ENCODE measurements at regions not wholly inside any gene's neighbourhood (a gene's known extent, or its start where the extent isn't known, plus 50 kb on each side); places are given as distances from the start of the nearest gene placed in this dataset.
"Not testable (repeated sequence)": the region's sequence is repeated elsewhere in the genome, so short reads cannot be mapped to it uniquely, and the experiment has no call there.

DNA sequence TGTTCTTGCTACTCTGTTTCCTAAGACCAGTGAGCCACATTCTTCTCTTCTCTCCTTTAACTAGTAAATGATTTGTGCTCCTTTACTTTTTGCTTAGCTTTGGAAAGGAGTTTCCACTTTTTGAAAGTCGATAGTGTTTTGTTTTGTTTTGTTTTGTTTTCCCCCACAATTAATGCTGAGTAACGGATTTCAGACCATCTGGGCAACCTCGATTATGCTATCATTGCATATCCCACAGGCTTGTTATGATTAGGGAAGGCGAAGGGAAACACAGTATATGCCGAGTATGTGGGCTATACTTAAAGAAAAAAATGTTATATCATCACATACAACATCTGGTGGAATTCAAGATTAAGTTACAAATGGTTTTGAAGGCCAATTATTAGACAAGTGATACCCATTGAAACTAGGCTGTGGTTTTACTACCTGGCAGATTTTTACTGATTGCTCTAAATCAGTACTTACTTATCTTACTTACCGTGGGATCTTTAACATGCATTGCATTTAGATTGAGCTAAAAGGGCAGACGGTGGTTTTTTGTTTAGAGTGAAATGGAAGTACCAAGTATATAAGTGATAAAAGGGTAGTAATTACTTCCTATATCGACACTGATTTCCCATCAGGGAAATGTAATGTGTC, 361.3 kb upstream of the SOX9 start:
- no peak for DNase-seq

GRCh38 chr17:71760062-71760720, 360.6 kb upstream of the SOX9 start:
- DNase-seq, result no peak

- no peak for DNase-seq
These were observed 358.3 kb upstream of the SOX9 start for GRCh38 chr17:71762526-71762925.

DNA sequence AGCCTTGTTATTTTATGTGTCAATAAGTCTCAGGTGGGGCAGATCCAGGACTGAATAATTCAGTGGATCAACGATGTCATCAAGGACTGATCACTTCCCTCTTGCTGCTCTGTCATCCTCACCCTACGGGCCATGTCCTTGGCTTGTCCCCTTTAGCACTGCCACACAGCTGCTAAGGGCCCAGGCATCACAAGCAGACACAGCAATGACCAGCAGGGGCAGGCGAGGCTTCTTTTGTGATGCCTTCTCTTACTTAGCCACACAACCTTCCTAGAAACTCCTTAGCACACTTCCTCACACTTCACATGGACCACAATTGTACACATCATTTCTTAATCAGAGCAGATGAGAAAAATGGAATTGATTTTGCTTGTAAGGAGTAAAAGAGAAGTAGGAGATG, 356.3 kb upstream of the SOX9 start:
- no peak for DNase-seq

DNA sequence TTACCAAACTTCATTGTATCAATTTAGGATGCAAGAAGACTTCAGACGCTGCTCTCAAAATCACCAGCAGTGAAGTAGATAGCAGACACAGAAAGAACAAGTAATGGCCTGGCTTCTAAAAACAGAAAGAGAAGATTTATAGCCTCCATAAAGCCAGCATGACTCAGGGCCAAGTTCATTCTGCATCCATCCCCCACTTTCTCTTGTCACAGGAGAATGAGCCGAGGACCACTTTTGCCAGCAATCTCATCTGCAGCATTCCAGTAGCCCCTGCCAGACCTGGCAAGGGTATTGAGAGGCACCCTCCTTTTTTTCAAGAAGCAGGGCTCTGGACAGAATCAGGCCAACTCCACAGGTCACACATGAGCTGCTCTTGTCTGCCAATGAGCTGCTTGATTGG, 355.4 kb upstream of the SOX9 start:
- no peak for DNase-seq

DNA sequence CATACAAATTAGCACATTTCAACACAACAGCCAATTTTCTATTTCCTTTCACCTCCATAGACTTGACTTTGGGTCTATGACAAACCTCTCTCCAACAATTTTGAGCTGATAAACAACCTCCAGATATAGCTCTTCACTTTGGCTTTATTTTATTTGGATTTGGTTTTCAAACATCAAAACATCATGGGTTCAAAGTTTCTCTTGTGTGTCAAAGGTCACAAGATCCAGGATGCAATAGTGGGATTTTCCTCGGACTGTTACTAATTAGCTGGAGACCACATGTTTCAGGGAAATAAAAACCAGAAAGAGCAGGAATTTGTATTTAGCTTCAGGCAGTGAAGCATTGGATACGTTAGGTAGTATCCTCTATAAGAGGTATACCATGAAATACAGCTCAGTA, 351.0 kb upstream of the SOX9 start:
- no peak for DNase-seq

DNA sequence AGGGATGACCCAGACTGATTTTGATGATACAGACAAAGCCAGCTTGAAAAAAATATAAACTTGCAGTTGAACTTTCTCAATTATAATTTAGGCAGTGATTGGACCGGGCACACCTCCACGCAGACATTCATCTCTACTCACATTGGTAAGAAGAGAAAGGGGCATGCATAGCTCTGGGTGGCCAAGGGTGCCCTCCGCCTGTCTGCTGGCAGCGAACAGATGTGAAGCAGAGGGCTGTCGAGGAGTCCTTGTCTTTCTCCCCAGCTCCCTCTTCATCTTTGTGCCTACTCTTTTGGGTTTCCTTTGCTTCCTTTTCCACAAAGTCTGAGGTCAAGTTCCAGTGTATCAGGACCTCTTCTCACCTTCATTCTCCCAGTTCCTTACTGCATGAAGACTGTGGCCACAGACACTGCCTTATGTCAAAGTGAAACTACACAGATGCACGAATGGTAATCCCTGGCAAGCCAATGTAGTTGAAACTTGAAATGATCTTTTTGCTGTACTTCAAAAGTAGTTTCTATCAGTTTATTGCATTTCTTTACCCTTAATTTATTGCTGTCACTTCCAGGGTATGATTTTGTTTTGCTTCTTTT, 343.7 kb upstream of the SOX9 start:
- DNase-seq, result no peak

GRCh38 chr17:71779482-71779881, 341.3 kb upstream of the SOX9 start:
- no peak for DNase-seq

DNA sequence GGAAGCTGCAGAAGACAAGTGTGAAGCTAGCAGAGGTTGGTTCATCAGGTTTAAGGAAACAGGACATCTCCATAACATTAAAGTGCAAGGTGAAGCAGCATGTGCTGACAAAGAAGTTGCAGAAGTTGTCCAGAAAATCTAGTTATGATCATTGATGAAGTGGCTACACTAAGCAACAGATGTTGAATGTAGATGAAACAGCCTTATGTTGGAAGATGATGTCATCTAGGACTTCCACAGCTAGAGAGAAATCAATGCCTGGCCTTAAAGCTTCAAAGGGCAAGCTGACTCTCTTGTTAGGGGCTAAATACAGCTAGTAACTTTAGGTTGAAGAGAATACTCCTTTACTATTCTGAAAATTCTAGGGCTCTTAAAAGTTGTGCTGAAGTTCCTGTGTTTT, 340.2 kb upstream of the SOX9 start:
- no peak for DNase-seq

DNA sequence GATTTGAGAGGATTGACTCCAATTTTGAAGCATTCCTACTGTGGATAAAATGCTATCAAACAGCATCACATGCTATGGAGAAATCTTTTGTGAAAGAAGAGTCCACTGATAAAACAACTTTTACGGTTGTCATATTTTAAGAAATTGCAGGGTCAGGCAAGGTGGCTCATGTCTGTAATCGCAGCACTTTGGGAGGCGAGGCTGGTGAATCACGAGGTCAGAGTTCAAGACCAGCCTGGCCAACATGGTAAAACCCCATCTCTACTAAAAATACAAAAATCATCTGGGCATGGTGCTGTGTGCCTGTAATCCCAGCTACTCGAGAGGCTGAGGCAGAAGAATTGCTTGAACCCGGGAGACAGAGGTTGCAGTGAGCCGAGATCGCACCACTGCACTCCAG, 338.8 kb upstream of the SOX9 start:
- DNase-seq, result not testable (repeated sequence)

DNA sequence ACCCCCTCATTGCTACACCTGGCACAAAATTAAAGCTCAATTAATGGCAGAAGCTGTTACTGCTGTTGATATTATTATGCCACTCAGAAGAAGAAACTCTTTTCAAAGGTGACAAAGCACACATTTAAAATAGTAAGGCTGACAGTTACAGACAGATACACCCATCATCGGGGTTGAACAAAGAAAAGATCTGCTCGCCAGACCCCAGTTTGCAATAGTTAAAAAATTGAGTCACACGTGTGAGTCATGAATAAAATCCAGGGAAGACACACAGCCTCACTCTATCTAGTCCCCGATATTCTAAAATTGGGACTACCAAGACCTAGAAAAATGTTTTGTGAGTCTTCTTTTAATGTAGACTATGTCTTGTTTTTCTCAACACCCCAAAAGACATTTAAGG, 330.0 kb upstream of the SOX9 start:
- DNase-seq, result no peak

DNA sequence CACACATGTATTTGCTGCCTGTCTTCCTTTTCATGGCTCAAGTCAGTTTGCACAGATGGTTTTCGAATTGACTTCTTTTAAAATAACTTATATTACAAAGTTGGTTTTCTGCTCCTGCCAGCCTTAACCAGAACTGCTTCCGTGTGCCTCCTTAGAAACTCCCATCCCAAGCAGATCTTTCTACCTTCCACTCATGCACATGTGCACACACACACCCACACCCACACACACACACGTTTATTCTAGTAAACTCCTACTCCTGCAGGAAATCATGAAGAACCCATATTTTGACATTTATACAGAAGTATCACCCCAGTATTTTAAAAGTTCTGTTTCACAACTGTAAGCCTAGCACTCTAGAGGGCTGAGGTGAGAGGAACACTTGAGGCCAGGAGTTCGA, 329.5 kb upstream of the SOX9 start:
- no peak for DNase-seq

GRCh38 chr17:71792966-71793365, 327.9 kb upstream of the SOX9 start:
- DNase-seq, result no peak

- no peak for DNase-seq
These were observed 327.3 kb upstream of the SOX9 start for GRCh38 chr17:71793518-71793917.

GRCh38 chr17:71798701-71799100, 322.1 kb upstream of the SOX9 start:
- DNase-seq, result no peak

DNA sequence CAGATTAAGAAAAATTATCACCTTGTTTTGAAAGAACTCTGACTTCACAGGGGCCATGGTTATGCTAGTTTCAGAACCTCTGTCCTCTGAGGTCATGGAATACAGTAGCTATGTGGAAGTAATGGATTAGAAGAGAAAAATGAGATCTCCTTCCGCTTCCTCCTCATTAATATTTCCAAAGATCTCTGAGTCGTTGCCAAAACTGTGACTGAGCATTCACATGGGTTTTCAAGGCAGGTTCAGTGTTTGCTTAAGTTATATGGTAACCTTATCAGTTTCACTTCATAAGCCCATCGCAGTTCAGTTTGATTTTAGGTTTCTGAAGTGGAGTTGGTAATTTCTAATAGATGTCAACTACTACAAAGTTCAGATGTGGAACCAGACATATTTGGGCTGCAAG, 321.2 kb upstream of the SOX9 start:
- DNase-seq, result no peak

GRCh38 chr17:71801301-71801700, 319.5 kb upstream of the SOX9 start:
- no peak for DNase-seq

- DNase-seq, result no peak
These were observed 318.2 kb upstream of the SOX9 start for GRCh38 chr17:71802663-71803062.

DNA sequence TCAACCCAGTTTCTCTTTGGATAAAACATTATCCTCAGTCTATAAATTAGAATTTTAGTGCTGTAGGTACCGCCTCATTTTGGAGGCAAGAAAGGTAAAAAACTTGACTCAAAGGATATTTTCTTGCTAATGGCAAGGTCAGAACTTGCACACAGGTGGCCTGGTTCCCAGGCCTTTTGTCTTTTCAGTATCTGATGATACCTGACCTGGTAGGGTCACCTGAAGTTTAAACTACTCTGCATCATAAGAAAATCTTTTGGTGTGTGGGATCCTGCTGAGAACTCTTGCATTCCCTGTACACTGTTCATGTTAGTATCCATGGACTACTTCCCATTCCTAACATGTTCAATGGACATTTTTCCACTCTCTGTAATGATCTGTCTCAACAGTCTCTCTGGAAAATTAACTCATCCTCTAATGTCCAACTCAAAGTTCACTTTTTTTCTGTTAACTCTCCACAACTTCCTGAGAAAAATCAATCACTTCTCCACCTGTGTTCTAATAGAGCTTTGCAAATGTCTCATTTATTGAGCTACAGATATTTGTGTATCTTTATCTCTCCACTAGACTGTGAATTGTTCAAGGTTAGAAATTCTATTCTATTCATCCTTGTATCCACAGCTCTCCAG, 317.1 kb upstream of the SOX9 start:
- DNase-seq, result no peak

GRCh38 chr17:71809537-71809936, 311.3 kb upstream of the SOX9 start:
- no peak for DNase-seq

GRCh38 chr17:71813861-71814260, 307.0 kb upstream of the SOX9 start:
- not testable (repeated sequence) for DNase-seq

GRCh38 chr17:71821511-71821910, 299.3 kb upstream of the SOX9 start:
- DNase-seq, result no peak

GRCh38 chr17:71824671-71825070, 296.1 kb upstream of the SOX9 start:
- no peak for DNase-seq

GRCh38 chr17:71825687-71826086, 295.1 kb upstream of the SOX9 start:
- DNase-seq, result no peak

All from T-helper 1 cell (primary cell).